Liver (tissue), 3 donors: ENCODE measurements at regions not wholly inside any gene's neighbourhood (a gene's known extent, or its start where the extent isn't known, plus 50 kb on each side); places are given as distances from the start of the nearest gene placed in this dataset.

Source experiments
- CTCF ChIP-seq: fragments of 150-350 bp; IDR thresholded peaks from 2 replicates; pipeline ENCODE4 v1.5.1; 2017; ENCODE audit warnings: improper control_type of control experiment, low read depth, low read length; ENCODE audit not compliant: missing input control
- MAX ChIP-seq: IDR thresholded peaks from 2 replicates; pipeline ENCODE4 v1.6.1; 2016; ENCODE audit warnings: antibody characterized with exemption
- TAF1 ChIP-seq: conservative IDR thresholded peaks from 2 replicates; pipeline ENCODE4 v1.6.1; 2016; ENCODE audit warnings: antibody characterized with exemption, mild to moderate bottlenecking
- YY1 ChIP-seq: IDR thresholded peaks from 2 replicates; pipeline ENCODE4 v1.6.1; 2016; ENCODE audit warnings: antibody characterized with exemption, mild to moderate bottlenecking
- ZBTB33 ChIP-seq: IDR thresholded peaks from 2 replicates; pipeline ENCODE4 v1.6.1; 2016; ENCODE audit warnings: antibody characterized with exemption
- TF ChIP-seq, protein P1 (sequence below): IDR thresholded peaks from 2 replicates; pipeline ENCODE4 v1.6.1; 2016; ENCODE audit warnings: antibody characterized with exemption, mild to moderate bottlenecking
- donor health status: healthy.
- donor health status: healthy.

DNA sequence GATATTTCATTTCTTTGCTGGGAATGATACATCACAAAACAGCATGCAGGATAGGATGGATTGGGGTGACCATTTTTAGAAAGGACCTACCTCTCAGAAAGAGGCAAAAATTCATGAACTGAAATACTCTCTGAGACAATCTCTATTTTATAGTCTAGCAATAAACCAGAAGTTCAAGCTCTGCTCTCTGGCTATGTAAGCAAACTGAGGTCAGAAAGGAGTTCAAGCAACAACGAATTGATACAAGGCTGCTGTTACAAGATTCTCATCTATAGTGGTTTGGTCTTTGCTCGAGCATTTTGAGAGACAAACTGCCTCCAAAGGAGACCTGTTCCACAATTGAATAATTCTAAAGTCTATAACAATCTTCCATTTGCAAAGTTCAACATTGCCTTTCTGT, 84.7 kb upstream of the GOLGA8J start:
- no peak for TF ChIP-seq YY1
- TF ChIP-seq CTCF, result no peak
- TF ChIP-seq MAX, result no peak
- TF ChIP-seq, protein P1, sequence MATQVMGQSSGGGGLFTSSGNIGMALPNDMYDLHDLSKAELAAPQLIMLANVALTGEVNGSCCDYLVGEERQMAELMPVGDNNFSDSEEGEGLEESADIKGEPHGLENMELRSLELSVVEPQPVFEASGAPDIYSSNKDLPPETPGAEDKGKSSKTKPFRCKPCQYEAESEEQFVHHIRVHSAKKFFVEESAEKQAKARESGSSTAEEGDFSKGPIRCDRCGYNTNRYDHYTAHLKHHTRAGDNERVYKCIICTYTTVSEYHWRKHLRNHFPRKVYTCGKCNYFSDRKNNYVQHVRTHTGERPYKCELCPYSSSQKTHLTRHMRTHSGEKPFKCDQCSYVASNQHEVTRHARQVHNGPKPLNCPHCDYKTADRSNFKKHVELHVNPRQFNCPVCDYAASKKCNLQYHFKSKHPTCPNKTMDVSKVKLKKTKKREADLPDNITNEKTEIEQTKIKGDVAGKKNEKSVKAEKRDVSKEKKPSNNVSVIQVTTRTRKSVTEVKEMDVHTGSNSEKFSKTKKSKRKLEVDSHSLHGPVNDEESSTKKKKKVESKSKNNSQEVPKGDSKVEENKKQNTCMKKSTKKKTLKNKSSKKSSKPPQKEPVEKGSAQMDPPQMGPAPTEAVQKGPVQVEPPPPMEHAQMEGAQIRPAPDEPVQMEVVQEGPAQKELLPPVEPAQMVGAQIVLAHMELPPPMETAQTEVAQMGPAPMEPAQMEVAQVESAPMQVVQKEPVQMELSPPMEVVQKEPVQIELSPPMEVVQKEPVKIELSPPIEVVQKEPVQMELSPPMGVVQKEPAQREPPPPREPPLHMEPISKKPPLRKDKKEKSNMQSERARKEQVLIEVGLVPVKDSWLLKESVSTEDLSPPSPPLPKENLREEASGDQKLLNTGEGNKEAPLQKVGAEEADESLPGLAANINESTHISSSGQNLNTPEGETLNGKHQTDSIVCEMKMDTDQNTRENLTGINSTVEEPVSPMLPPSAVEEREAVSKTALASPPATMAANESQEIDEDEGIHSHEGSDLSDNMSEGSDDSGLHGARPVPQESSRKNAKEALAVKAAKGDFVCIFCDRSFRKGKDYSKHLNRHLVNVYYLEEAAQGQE, result no peak
- TF ChIP-seq ZBTB33, result no peak
- TF ChIP-seq TAF1, result no peak
